Smooth muscle cell (in vitro differentiated cells): ENCODE measurements at regions not wholly inside any gene's neighbourhood (a gene's known extent, or its start where the extent isn't known, plus 50 kb on each side); places are given as distances from the start of the nearest gene placed in this dataset.

Experiments
- DNase-seq: peaks from one replicate; lab custom pipeline; 2025; ENCODE audit not compliant: unreplicated experiment; lab: John Stamatoyannopoulos, UW
- H2AFZ ChIP-seq: fragments of 200-600 bp; sonication (generic); 2 replicates; pipeline ENCODE4 v1.6.0; 2016; ENCODE audit warnings: antibody characterized with exemption, low read depth, mild to moderate bottlenecking
- H3F3A ChIP-seq: fragments of 200-600 bp; sonication (generic); 2 replicates; pipeline ENCODE4 v1.6.0; 2017; ENCODE audit warnings: antibody characterized with exemption, low read depth
- H3K27ac ChIP-seq: fragments of 200-600 bp; sonication (generic); 2 replicates; pipeline ENCODE4 v1.5.1; 2016; ENCODE audit warnings: low read depth, mild to moderate bottlenecking
- H3K27me3 ChIP-seq: fragments of 200-600 bp; sonication (generic); 2 replicates; pipeline ENCODE4 v1.6.1; 2016; ENCODE audit warnings: low read depth, mild to moderate bottlenecking
- H3K36me3 ChIP-seq: fragments of 200-600 bp; sonication (generic); 2 replicates; pipeline ENCODE4 v1.5.1; 2016; ENCODE audit warnings: low read depth
- H3K4me1 ChIP-seq: fragments of 200-600 bp; sonication (generic); 2 replicates; pipeline ENCODE4 v1.5.1; 2016; ENCODE audit warnings: low read depth
- H3K4me2 ChIP-seq: fragments of 200-600 bp; sonication (generic); 2 replicates; pipeline ENCODE4 v1.6.0; 2016; ENCODE audit warnings: mild to moderate bottlenecking
- H3K4me3 ChIP-seq: fragments of 200-600 bp; sonication (generic); 2 replicates; pipeline ENCODE4 v1.5.1; 2016; ENCODE audit warnings: mild to moderate bottlenecking
- H3K79me2 ChIP-seq: fragments of 200-600 bp; sonication (generic); 2 replicates; pipeline ENCODE4 v1.6.0; 2016; ENCODE audit warnings: low read depth, mild to moderate bottlenecking
- H3K9ac ChIP-seq: fragments of 200-600 bp; sonication (generic); 2 replicates; pipeline ENCODE4 v1.6.0; 2016; ENCODE audit warnings: low read depth
- H3K9me3 ChIP-seq: fragments of 200-600 bp; sonication (generic); replicated peaks from 2 replicates; pipeline ENCODE4 v1.5.1; 2016; ENCODE audit warnings: low read depth
- H4K20me1 ChIP-seq: fragments of 200-600 bp; sonication (generic); 2 replicates; pipeline ENCODE4 v1.6.0; 2016; ENCODE audit warnings: low read depth
- WGBS: methylation state at CpG from one replicate; pipeline ENCODE4 v1.1.7; 2016; ENCODE audit warnings: low lambda C conversion rate; 5-methylcytosine and 5-hydroxymethylcytosine counted together
- TF ChIP-seq, protein P1 (sequence below): fragments of 200-600 bp; sonication (generic); IDR thresholded peaks from 2 replicates; pipeline ENCODE4 v1.5.1; 2017; ENCODE audit warnings: borderline replicate concordance, mild to moderate bottlenecking, antibody characterized with exemption; ENCODE audit not compliant: insufficient read depth, poor library complexity, severe bottlenecking

DNA sequence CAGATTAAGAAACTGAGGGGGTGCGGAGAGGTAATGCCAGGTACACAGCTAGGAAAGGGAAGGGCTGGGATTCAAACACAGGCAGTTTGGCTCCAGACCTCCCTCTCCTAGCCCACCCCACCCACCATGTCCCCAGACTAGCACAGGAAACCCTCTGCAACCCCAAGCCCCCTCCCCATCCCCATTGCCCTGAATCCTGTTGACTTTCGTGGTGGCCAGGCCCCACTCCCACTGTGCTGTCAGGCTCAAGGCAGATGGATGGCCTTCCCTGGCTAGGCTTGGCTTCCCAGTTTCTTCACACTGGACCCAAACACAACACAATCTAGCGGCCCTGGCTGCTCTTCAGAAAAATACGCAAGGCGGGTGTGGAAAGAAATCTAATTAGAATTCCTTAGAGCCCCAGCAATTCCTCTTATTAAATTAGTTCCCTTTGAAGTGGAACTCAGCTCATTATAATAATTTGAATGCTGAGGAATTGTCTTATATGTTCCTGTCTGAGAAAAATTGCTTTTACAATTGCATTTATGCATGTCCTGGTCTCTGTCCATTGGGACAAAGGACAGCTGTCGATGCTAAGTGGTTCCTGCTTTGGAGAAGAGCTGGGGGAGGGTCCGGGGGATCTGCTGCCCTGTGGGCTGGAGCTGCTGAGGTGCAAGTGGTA, 97.4 kb downstream of the SYF2 start:
- 85% methylated on average over 7 of the region's 7 CpGs for WGBS
- Histone ChIP-seq H3K4me2 (no peak overlapping the region), H3K79me2 (no peaks in the 10 kb centered on the region), H3K27ac (no peak overlapping the region), H3K9me3 (no peaks in the 10 kb centered on the region), H2AFZ (no peak overlapping the region), H4K20me1 (no peaks in the 10 kb centered on the region), H3K27me3 (no peaks in the 10 kb centered on the region), H3F3A (no peaks in the 10 kb centered on the region), H3K9ac (no peak overlapping the region), H3K4me1 (no peaks in the 10 kb centered on the region), H3K36me3 (no peaks in the 10 kb centered on the region), H3K4me3 (no peak overlapping the region)
- TF ChIP-seq, protein P1, sequence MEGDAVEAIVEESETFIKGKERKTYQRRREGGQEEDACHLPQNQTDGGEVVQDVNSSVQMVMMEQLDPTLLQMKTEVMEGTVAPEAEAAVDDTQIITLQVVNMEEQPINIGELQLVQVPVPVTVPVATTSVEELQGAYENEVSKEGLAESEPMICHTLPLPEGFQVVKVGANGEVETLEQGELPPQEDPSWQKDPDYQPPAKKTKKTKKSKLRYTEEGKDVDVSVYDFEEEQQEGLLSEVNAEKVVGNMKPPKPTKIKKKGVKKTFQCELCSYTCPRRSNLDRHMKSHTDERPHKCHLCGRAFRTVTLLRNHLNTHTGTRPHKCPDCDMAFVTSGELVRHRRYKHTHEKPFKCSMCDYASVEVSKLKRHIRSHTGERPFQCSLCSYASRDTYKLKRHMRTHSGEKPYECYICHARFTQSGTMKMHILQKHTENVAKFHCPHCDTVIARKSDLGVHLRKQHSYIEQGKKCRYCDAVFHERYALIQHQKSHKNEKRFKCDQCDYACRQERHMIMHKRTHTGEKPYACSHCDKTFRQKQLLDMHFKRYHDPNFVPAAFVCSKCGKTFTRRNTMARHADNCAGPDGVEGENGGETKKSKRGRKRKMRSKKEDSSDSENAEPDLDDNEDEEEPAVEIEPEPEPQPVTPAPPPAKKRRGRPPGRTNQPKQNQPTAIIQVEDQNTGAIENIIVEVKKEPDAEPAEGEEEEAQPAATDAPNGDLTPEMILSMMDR = no peak
- no peak for DNase-seq

DNA sequence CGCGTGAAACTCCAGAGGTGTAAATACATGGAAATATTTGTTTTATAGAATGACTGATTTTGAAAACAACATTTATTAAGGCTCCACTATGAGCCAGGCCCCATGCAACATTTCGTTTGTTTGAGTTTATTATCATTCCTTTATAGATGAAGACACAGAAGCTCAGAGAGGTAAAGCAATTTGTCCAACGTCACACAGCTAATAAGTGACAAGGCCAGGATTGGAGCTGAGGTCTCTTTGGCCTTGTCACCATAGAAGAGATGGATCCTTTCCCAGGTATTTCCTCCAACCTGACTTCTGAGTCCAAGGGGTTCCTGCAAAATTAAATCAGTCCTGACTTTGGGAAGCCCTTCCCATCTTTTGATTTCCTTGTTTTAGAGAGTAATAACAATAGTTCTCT, 98.0 kb downstream of the SYF2 start:
- Histone ChIP-seq H3K27me3 (no peaks in the 10 kb centered on the region), H3K9ac (no peak overlapping the region), H3F3A (no peaks in the 10 kb centered on the region), H3K27ac (no peak overlapping the region), H3K4me2 (no peak overlapping the region), H4K20me1 (no peaks in the 10 kb centered on the region), H2AFZ (no peak overlapping the region), H3K4me1 (no peaks in the 10 kb centered on the region), H3K9me3 (no peaks in the 10 kb centered on the region), H3K4me3 (no peak overlapping the region), H3K36me3 (no peaks in the 10 kb centered on the region), H3K79me2 (no peaks in the 10 kb centered on the region)
- TF ChIP-seq, protein P1 = no peak
- WGBS = 88% methylated on average over 4 of the region's 4 CpGs
- DNase-seq = no peak

DNA sequence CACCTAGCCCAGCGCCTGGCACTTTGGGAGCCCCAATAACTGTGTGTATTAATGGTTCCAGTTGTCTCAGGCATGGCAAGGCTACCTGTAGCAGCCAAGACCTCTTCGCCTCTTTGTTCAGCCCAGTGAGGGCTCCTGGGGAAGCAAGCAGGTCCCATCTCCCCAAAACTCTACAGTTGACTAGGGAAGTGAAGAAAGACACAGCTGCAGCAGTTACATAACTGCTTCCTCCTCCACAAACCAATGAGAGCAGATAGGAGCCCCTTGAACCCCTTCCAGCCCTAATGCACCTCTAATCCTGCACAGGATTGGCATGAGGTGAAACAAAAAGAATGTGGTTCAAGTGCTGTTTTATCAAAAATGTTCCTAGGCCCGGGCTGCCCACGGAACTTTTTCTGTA, 100.5 kb downstream of the SYF2 start:
- H3K9ac ChIP-seq = no peak overlapping the region
- H2AFZ ChIP-seq = no peak overlapping the region
- no peaks in the 10 kb centered on the region for H3K9me3 ChIP-seq
- H3K36me3 ChIP-seq = no peaks in the 10 kb centered on the region
- TF ChIP-seq, protein P1 = no peak
- no peak overlapping the region for H3K27ac ChIP-seq
- H3K4me3 ChIP-seq = no peak overlapping the region
- WGBS = 84% methylated on average over 4 of the region's 4 CpGs
- no peak for DNase-seq
- H3K4me1 ChIP-seq = no peaks in the 10 kb centered on the region
- no peaks in the 10 kb centered on the region for H3K27me3 ChIP-seq
- H4K20me1 ChIP-seq = no peaks in the 10 kb centered on the region
- no peaks in the 10 kb centered on the region for H3K79me2 ChIP-seq
- H3F3A ChIP-seq = peaks cover 5% of the 10 kb centered on the region
- H3K4me2 ChIP-seq = no peak overlapping the region

DNA sequence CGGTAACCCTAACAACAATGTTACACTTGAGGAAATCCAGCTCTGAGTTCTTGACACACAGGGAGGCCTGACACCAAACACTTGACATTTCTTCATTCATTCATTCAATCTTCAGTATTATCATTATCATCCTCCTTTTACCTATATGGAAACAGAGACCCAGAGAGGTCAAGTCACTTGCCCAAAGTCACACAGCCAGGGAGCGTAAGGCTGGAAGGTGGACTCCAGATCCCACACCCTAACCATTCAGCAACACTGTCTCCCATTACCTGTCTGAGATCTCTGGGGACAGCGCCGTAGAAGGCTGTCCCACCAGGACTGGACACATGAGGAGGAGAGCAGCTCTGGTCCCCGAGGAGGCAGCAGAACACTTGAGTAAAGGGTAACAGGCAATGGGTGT, 101.4 kb downstream of the SYF2 start:
- Histone ChIP-seq H4K20me1 (no peaks in the 10 kb centered on the region), H3K9ac (no peak overlapping the region), H3K4me2 (no peak overlapping the region), H3F3A (peaks cover 5% of the 10 kb centered on the region), H3K4me3 (no peak overlapping the region), H3K9me3 (no peaks in the 10 kb centered on the region), H3K4me1 (no peaks in the 10 kb centered on the region), H3K27ac (no peak overlapping the region), H3K36me3 (no peaks in the 10 kb centered on the region), H2AFZ (no peak overlapping the region), H3K79me2 (no peaks in the 10 kb centered on the region), H3K27me3 (no peaks in the 10 kb centered on the region)
- no peak for DNase-seq
- WGBS = 85% methylated on average over 5 of the region's 5 CpGs
- TF ChIP-seq, protein P1 = no peak
